ENCODE measurements at regions not wholly inside any gene's neighbourhood (a gene's known extent, or its start where the extent isn't known, plus 50 kb on each side); places are given as distances from the start of the nearest gene placed in this dataset.

GRCh38 chrX:94511564-94511963 is 837.6 kb downstream of the FAM133A start:
- Histone ChIP-seq H3K4me3 (no peak overlapping the region), H3K27ac (ENCODE audit: low read depth) (no peak overlapping the region), H2AFZ (no peak overlapping the region), H3K27me3 (ENCODE audit: insufficient read depth) (no peaks in the 10 kb centered on the region), H4K20me1 (replicated peaks; ENCODE audit: insufficient read depth) (no peaks in the 10 kb centered on the region), H3K36me3 (ENCODE audit: insufficient read depth) (no peaks in the 10 kb centered on the region), H3K4me2 (no peak overlapping the region), H3F3A (replicated peaks; ENCODE audit: low read depth) (no peaks in the 10 kb centered on the region), H3K79me2 (replicated peaks; ENCODE audit: insufficient read depth) (no peaks in the 10 kb centered on the region), H3K4me1 (ENCODE audit: insufficient read depth) (no peaks in the 10 kb centered on the region), H3K9me2 (ENCODE audit: insufficient read depth) (no peaks in the 10 kb centered on the region)
- no peaks in the 10 kb centered on the region for H3K27me3 Mint-ChIP-seq (ENCODE audit: insufficient read depth, low read depth, poor library complexity)
- ATAC-seq, result no peak
- H3K4me1 Mint-ChIP-seq, result peaks cover 4% of the 10 kb centered on the region; the same call in 2 of the 3 replicates
- TF ChIP-seq EZH2 (IDR thresholded peaks at IDR 0.05; ENCODE audit: low read depth, unreplicated experiment) (no peak), ZNF462 (CRISPR knock-in tag; IDR thresholded peaks at IDR 0.05) (no peak), ETS1 (IDR thresholded peaks at IDR 0.05) (no peak), JUNB (IDR thresholded peaks at IDR 0.05; ENCODE audit: unreplicated experiment) (no peak), NANOG (IDR thresholded peaks at IDR 0.05; ENCODE audit: borderline replicate concordance) (no peak), ZNF114 (CRISPR knock-in tag; IDR thresholded peaks at IDR 0.05) (no peak), REST (IDR thresholded peaks at IDR 0.05; ENCODE audit: unreplicated experiment) (no peak), ZNF331 (CRISPR knock-in tag; IDR thresholded peaks at IDR 0.05; ENCODE audit: low read depth) (no peak), CREB1 (CRISPR knock-in tag; IDR thresholded peaks at IDR 0.05; ENCODE audit: low read depth) (no peak), POLR2AphosphoS5 (IDR thresholded peaks at IDR 0.05; ENCODE audit: low read depth) (no peak), EZH2phosphoT487 (IDR thresholded peaks at IDR 0.05; ENCODE audit: unreplicated experiment) (no peak), STAT1 (IDR thresholded peaks at IDR 0.05; ENCODE audit: unreplicated experiment) (no peak)
- TF ChIP-seq, protein P1, sequence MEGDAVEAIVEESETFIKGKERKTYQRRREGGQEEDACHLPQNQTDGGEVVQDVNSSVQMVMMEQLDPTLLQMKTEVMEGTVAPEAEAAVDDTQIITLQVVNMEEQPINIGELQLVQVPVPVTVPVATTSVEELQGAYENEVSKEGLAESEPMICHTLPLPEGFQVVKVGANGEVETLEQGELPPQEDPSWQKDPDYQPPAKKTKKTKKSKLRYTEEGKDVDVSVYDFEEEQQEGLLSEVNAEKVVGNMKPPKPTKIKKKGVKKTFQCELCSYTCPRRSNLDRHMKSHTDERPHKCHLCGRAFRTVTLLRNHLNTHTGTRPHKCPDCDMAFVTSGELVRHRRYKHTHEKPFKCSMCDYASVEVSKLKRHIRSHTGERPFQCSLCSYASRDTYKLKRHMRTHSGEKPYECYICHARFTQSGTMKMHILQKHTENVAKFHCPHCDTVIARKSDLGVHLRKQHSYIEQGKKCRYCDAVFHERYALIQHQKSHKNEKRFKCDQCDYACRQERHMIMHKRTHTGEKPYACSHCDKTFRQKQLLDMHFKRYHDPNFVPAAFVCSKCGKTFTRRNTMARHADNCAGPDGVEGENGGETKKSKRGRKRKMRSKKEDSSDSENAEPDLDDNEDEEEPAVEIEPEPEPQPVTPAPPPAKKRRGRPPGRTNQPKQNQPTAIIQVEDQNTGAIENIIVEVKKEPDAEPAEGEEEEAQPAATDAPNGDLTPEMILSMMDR (conservative IDR thresholded peaks at IDR 0.05; ENCODE audit: low read depth in 2 of 2), result no peak
- H3K27ac Mint-ChIP-seq, result no peak overlapping the region
- H3K4me3 Mint-ChIP-seq, result no peak overlapping the region
- no peaks in the 10 kb centered on the region for H3K9me3 Mint-ChIP-seq
- no peak for DNase-seq (ENCODE audit: low spot score)
- 0 out of 3 replicates have a peak, but pooled peaks cover 3% of the 10 kb centered on the region for H3K36me3 Mint-ChIP-seq (ENCODE audit: low read depth)

Measured in GM23338 (cell line).